SHP77 (cell line): ENCODE measurements at regions not wholly inside any gene's neighbourhood (a gene's known extent, or its start where the extent isn't known, plus 50 kb on each side); places are given as distances from the start of the nearest gene placed in this dataset.
"Not testable (repeated sequence)": the region's sequence is repeated elsewhere in the genome, so short reads cannot be mapped to it uniquely, and the experiment has no call there.

Source experiments
- DNase-seq, 2 experiments: peaks; one replicate each; lab custom pipeline; 2025; lab: John Stamatoyannopoulos, UW

DNA sequence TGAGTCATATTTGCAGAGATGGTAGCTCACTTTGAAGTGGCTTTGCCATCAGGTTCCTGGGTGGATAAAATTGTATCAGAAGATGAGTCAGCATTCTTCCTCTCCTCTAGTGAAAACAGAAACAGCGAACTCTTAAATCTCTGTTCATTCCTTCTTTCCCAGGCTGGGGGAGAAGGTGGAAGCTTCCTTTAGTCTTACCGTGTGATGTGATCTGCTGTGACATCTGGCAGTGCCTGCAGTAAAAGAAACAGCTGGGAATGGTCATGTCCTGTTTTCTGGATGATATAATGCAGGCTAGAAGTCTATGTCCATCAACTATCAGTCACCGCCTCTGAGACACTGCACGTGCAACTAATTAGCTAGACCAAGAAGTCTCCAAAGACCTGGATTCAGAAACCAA, 171.6 kb downstream of the VAPA start:
- no peak for DNase-seq

DNA sequence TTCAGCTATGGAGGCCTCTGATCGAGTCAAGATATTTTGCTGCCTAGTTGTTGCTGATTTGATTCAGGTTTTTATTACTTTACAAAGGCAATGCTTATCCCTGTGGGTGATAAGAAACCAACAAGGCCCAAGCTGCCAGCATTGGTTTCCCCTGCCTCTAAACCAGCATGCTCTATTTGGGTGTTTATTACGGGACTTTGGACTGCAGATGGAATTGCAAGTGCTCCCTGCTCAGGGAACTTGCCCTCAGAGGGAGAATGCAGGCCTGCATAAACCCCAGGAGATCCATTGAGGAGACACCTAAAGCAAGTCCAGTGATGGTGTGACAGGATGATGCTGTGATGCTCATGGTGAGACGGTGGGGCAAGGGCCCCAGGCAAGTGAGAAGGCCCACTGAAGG, 172.1 kb downstream of the VAPA start:
- DNase-seq = no peak

DNA sequence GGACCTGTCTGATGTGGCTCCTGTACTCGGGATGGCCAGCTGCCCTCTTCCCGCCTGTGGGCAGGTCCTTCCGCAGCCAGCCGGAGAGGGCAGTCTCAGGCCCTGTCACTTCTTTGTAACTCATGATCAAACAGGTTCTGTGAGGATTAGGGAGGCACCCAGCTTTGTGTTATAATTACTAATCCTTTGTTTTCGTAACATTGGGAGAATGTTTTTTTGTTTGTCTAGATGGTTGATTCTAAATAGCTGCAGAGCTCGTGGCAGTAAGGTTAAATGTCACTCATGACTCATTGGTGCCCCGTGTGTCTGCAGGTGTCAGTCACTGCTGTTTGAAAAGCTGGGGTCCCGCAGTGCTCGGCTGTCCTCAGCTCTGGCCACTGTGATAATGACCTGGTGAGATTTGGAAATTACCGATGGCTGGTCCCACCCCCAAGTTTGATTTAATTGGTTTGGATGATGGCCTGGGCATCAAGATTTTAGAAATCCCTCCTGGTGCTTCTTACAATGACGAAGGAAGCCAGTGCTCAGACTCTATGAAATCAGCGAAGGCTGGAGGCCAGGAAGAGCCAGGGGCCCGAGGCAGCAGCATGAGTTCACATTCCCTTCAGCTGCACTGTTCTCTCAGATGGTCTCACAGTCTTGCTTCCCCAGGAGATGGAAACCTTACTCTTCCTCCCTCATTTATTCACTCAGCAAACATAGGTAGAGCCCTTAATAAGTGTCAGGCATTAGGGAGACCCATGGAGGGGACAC, 172.8 kb downstream of the VAPA start:
- peak in 1 of 2 experiments; percentile 9 for DNase-seq

DNA sequence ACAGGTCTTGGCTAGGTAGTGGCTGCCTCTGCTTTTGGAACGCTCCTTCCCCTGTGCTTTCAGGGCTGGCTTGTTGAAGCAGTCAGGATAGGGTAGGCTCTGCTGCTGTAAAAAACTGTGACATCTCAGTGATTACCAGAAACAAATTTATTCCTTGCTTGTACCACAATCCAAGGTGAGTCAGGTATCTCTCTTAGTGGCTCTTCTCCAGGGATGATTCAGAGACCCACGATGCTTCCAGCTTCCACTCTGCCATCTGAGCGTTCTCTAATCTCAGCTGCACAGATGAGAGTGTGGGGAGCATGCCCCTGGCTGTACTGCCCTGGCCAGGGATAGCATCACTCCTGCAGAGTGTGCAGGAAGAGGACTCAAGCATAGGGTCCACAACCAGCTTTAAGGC, 174.9 kb downstream of the VAPA start:
- no peak for DNase-seq

DNA sequence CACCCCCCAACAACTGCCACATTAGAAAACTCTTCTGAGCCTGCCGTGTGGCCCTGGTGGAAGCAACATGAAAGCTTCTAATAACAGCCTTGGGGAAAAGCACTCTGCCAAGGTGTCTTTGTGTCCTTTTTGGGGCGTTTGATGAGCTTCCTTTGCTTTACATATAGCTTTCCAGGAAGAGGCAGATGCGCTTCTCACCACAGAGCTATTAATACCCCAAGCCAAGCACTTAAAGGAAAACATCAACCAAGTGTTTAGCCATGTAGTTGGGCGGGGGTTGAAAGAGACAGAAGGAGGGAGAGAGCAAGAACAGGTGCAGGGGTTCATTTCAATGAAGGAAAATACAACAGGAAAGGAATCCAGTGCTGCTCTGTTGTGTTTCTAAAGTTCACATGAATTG, 176.1 kb downstream of the VAPA start:
- no peak for DNase-seq

DNA sequence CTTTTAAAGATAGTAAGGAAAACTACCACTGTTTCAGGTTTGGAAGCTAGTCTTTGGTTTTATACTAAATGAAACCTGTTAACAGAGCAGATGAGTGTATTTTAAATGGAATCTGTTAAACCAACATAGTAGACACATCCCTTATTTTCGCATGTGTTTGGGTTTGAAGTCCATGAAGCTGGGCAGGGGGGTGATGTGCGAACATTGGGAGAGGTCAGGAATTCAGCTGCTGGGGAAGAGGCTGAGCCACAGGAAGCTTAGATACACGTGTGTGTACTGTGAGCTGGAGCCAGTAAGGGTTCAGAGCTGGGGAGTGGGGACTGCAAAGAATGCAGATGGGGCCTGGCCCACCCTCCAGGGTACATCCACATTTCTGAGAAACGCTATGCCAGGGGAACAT, 176.9 kb downstream of the VAPA start:
- DNase-seq = no peak

DNA sequence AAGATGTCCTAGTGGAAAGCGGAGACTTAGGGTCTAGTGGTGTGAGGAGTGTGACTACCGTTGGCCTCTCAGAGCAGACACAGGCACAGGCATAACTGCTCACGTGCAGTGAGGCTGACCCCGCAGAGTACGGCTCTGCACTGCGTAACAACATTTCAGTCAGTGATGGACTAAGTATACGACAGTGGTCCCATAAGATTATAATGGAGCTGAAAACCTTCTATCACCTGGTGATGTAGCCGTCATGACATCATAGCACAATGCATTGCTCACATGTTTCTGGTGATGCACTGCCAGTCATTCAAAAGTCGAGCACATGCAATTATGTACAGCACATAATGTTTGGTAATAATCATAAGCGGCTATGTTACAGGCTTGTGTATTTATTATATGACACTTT, 179.6 kb downstream of the VAPA start:
- no peak for DNase-seq

DNA sequence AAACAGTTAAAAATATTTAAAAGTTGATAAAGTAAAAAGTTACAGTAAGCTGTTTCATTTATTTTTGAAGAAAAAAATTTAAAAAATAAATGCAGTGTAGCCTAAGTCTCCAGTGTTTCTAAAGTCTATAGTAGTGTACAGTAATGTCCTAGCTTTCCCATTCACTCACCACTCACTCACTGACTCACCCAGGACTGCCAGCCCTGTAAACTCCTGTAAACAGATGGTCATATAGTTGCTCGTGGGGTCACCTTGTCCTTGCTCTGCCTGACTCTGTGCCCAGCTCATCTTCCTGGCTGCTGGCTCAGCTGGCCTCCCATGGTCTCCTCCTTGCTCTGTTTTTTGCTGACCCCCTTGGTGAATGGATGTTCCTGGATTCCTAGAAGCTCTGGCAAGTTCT, 180.3 kb downstream of the VAPA start:
- no peak for DNase-seq

DNA sequence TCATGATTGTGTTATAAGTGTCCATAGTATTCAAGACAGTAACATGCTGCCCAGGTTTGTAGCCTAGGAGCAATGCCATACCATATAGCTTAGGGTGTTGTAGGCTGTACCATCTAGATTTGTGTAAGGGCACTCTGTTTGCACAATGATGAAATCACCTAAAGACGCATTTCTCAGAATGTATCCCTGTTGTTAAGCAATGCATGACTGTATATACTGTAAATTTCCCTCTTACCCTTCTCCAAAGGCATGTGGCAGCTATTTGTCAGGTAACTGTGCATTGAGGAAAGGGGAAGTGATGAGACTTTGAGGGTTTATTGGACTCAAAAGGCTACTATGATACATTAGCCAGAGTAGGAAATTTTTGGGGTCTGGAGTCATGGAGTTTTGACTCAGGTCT, 180.8 kb downstream of the VAPA start:
- no peak for DNase-seq

DNA sequence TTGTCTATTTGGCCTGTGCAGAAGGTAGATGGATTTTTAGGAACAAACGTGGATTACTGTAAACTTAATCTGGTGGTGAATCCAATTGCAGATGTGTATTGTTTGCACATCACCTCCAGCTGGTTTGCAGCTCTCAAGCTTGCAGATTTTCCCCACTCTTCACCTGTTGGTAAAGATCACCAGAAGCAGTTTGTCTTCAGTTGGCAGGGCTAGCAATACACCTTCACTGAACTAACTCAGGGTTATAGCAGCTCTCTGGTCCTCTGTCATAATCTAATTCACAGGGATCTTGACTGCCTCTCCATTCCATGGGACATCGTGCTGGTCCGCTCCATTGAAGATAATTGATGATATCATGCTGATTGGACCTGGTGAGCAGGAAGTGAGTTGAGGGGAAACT, 181.5 kb downstream of the VAPA start:
- DNase-seq = no peak

DNA sequence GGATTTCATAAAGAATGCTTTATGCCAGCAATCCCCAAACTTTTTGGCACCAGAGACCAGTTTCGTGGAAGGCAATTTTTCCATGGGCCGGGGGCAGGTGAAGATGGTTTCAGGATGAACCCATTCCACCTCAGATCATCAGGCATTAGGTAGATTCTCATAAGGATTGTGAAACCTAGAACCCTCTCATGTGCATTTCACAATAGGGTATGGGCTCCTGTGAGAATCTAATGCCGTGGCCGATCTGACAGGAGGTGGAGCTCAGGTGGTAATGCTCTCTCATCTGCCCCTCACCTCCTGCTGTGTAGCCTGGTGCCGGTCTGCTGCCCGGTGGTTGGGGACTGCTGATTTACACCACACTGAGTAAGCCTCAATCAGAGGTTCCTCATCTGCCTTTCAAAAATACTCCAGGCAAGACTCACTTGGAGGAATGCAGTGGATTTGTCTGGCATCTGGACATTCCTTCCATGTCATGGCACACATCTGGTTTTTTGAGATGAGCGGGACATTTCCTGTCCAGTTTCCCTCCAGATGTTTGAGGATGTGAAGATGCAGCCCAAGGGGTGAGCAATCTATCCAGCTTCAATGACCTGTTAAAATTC, 185.8 kb downstream of the VAPA start:
- DNase-seq = no peak

DNA sequence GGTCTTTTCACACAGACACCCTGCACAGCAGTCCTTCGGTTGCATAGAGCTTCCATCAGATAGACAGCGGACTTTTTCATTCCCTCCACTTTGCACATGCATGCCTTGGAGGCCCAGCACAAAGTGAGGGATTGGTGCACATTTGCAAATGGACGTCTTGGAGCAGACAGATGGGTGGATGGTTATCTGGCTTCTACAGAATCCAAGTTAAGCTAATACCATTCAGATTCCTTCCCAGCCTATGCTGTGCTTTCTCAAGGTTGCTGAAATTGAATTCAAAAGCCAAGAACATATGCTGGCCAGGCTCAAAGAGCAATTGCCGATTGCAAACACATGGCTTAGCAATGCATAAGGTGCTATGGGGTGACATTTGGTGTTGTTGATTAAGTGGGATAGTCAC, 186.4 kb downstream of the VAPA start:
- no peak for DNase-seq

DNA sequence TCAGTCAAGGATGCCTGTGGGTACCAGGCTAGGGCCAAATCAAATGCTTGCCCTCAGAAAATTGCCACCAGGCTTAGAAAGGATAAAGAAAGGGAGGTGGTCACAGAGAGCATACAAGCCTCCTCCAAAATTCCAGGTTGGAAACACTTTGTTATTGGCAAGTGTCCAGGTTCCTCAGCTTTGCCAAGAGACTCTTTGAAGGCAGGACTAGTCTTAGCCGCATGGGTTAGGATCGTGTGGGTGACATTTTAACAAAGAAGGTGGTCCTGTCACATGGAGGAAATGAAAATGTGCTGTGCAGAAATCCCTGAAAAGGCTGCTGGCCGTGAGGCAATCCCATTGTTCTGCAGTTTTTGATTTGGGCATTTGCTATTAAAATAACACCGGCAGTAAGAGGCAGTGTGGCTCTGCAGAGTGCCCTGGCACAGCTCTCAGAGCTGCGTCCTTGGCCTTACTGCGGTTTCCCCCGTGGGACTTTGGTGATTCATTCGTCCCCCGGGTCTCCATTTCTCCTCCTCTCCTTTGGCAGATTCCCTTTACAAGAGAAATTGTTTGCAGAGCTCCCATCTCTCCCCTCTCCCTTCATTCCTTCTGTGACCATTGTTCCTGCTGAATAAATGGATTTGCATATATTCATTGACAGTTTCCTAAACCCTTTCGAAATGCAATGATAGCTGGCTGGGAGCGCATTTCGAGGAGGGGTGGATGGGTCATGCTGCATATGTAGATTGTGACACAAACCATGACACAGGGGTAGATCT, 187.3 kb downstream of the VAPA start:
- no peak for DNase-seq

DNA sequence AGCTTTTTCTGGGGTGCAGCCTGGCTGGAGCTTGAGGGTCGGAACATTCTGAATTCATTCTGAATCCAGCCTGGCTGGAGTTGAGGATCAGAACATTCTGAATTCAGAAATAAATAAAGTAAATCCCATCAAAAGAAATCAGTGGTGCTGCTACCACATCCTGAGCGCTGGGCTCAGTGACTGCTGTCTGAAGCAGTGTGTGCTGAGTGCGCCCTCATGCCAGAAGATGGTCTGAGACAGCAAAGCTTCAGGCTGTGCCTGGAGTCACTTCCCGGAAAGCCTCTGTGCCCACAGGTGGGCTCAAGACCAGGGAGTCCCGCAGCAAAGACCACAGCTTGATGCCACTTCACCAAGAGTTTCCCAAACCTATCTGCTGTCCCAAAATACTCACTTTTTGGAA, 187.9 kb downstream of the VAPA start:
- no peak for DNase-seq

DNA sequence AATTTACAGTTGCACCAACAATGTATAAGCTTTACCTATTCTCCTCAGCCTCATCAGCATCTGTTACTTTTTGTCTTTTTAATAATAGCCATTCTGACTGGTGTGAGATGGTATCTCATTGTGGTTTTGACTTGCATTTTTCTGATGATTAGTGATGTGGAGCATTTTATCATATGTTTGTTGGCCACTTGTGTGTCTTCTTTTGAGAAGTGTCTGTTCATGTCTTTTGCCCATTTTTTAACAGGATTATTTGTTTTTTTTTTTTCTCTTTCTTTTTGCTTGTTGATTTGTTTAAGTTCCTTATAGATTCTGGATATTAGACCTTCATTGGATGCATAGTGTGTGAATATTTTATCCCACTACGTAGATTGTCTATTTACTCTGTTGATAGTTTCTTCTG, 191.3 kb downstream of the VAPA start:
- DNase-seq = not testable (repeated sequence)

DNA sequence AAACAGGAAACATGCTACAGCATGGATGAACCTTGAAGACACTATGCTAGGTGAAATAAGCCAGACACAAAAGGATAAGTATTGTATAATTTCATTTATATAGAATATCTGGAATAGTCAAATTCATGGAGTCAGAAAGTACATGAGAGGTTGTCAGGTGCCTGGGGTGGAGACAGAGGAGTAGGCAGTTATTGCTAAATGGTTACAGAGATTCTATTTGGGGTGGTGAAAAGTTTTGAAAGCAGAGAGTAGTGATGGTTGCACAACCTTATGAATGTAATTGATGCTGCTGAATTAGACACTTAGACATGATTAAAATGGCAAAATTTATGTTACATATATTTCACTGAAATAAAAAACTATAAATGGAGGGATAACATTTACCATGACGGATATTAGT, 197.4 kb downstream of the VAPA start:
- DNase-seq = no peak

DNA sequence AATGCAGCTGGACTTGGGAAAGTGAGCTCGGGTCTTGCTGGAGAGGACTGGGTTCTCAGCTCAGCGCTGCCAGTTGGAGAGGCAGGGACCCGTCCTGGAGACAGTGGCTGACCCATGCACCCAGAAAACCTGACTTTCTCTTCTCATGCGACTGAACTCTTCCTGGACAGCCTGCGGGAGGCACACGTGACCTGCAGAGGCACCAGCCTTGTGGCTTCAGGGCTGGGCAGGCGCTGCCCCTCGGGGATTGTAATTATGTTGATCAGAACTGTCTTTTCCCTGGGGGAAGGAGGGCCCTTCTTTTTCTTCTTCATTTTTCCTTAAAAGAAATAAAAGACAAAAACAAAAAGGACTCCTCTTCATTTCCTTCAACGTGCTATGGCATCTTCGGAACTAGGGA, 198.1 kb downstream of the VAPA start:
- DNase-seq = no peak

DNA sequence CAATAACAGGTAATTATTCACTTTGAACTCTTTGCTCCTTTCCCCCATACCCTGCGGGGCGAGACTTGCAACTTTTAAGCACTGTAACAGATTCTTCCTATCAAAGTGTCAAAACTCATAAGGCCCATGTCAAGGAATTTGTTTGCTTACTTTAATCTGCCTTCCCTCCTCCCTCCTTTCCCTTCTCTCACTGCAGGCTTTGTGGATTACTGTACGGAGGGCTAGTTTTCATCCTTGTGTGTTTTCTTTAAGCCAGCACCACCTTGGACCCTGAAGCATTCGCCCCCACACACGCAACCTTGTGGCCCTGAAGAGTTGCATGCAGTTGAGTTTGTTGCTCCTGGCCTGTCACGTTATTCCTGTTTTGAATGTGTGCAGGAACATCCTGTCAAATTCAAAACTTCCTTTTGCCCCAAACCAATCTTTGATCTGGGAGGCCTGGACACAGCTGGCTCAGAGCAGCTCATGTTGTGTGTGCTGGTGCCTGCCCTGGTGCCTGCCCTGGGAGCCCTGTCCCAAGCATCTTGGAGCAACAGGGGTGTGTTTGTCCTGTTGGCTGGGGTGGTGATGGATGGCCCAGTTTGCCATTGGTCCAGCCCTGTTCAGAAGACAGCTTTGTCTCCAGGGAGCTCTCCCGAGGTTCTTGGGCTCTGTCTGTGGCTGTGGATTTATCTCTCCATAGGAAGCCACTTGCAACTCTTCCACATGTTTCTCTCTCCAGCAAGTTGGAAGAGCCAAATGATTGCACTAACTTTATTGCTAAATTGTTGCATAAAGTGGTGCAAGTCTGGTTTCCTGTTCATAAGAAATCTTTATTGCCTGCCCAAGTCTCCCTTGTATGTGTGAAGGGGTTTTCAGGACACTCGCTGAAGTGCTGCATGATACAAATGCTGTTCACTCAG, 199.6 kb downstream of the VAPA start:
- no peak for DNase-seq

DNA sequence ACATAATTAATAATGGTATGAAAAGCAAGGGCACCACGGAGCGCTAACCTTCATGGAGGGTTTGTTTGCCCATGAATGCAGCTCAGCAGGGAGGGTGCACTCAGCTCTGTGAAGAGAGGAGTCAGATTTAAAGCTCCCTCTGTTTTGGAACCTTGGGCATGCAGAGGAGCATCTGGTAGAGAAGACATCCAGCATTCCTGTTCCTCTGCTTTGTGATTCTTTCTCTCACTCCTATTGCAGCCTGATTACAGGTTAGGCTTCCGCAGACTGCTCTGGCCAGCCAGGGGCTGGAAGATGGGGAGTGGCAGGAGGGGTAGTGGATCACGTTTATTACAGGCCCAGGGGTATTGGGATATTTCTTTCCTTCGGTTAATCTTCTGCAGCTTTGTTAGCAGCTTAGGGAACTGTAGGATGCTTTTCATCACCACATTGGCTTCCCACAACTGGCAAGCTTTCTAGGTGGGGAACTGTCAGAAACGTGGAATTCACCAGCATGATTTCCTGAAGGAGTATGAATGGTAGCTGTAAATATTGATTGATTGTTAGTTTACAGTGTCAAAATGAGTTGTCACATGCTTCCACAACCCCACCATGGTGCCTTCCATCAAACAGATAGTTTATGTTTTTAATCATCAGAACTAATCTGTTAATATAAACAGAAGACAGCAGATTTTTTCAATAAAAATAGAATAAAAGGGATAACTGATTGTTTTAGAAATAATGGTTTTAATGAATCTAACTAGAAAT, 201.1 kb downstream of the VAPA start:
- DNase-seq = no peak

DNA sequence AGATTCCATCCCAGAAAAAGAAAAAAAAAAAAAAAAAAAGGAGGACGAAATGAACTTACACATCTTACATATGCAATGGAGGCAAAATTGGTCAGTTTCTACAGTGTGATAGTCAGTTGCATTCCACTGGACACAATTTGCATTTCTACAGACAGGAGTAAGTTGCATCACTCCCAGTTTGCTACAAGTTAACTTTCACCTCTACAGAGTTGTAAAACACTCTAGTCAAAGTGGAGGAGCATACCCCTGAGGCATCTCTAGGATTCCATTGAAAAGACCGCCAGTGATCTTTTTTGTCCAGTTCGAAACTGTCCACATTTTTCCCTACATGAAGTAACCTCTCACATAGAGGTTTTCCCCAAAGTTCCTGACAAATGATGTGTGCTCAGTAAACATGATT, 202.8 kb downstream of the VAPA start:
- DNase-seq = no peak

DNA sequence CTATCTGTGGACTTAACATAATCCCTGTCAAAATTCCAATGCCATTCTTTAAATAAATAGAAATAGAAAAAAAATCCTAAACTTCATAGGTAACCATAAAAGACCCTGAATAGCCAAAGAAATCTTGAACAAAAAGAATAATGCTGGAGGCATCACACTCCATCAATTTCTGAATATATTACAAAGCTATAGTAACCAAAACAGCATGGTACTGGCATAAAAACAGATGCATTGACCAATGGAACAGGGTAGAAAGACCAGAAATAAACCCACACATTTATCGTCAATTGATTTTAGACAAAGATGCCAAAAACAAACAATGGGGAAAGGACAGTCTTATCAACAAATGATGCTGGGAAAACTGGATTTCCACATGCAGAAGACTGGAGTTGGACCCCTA, 205.7 kb downstream of the VAPA start:
- DNase-seq = no peak

DNA sequence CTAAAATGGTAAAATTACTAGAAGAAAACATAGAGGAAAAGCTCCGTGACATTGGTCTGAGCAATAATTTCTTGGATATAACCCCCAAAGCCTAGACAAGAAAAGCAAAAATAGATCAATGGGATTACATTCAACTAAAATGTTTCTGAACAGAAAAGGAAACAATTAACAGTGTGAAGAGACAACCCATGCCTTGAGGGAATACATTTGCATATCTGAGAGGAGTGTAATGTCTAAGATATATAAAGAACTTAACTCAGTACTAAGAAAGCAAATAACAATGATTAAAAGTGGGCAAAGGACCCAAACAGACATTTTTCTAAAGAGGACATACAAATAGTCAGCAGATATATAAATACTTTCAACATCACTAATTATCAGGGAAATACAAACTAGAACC, 206.2 kb downstream of the VAPA start:
- no peak for DNase-seq
